Fibroblast of mammary gland (primary cell): ENCODE measurements at regions not wholly inside any gene's neighbourhood (a gene's known extent, or its start where the extent isn't known, plus 50 kb on each side); places are given as distances from the start of the nearest gene placed in this dataset.

Source experiments
- DNase-seq: peaks from one replicate; pipeline ENCODE4 v3.0.0-alpha.2; 2010; ENCODE audit warnings: low read depth
- H3K4me3 ChIP-seq: 2 replicates; pipeline ENCODE4 v1.5.1; 2011; ENCODE audit warnings: low read depth, mild to moderate bottlenecking, low read length, moderate library complexity; ENCODE audit not compliant: control insufficient read depth
- CTCF ChIP-seq: conservative IDR thresholded peaks from 2 replicates; pipeline ENCODE4 v1.5.1; 2011; ENCODE audit warnings: low read depth, low read length, inconsistent platforms; ENCODE audit not compliant: control insufficient read depth, insufficient read depth

- no peak for TF ChIP-seq CTCF
- DNase-seq: no peak
- H3K4me3 ChIP-seq: no peak overlapping the region
Observed at GRCh38 chr16:72228014-72228413, 56.1 kb upstream of the PMFBP1 start.

GRCh38 chr16:72226136-72226535 lies 54.2 kb upstream of the PMFBP1 start:
- TF ChIP-seq CTCF: no peak
- H3K4me3 ChIP-seq: no peak overlapping the region
- no peak for DNase-seq

- no peak for DNase-seq
- no peak overlapping the region for H3K4me3 ChIP-seq
- no peak for TF ChIP-seq CTCF
Observed at GRCh38 chr16:72224260-72224768, 52.4 kb upstream of the PMFBP1 start.

- DNase-seq: no peak
- TF ChIP-seq CTCF: no peak
- no peak overlapping the region for H3K4me3 ChIP-seq
Observed at GRCh38 chr16:72222503-72222902, 50.5 kb upstream of the PMFBP1 start.
